ENCODE measurements at regions not wholly inside any gene's neighbourhood (a gene's known extent, or its start where the extent isn't known, plus 50 kb on each side); places are given as distances from the start of the nearest gene placed in this dataset.
A peak's percentile ranks its signal among the peaks of the same experiment; 100 is the strongest.

- POLR2A ChIA-PET: no interaction called here
- no peak overlapping the region for H3K4me3 ChIP-seq (ENCODE audit: low read depth, low read length)
- no peak for DNase-seq (ENCODE audit: low read depth, low spot score)
- TF ChIP-seq, protein P1, sequence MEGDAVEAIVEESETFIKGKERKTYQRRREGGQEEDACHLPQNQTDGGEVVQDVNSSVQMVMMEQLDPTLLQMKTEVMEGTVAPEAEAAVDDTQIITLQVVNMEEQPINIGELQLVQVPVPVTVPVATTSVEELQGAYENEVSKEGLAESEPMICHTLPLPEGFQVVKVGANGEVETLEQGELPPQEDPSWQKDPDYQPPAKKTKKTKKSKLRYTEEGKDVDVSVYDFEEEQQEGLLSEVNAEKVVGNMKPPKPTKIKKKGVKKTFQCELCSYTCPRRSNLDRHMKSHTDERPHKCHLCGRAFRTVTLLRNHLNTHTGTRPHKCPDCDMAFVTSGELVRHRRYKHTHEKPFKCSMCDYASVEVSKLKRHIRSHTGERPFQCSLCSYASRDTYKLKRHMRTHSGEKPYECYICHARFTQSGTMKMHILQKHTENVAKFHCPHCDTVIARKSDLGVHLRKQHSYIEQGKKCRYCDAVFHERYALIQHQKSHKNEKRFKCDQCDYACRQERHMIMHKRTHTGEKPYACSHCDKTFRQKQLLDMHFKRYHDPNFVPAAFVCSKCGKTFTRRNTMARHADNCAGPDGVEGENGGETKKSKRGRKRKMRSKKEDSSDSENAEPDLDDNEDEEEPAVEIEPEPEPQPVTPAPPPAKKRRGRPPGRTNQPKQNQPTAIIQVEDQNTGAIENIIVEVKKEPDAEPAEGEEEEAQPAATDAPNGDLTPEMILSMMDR (IDR thresholded peaks at IDR 0.05; ENCODE audit: insufficient read depth, low read length, missing control alignments): no peak
- CTCF ChIA-PET: no interaction called here
Measured at GRCh38 chr3:178313716-178314115, 222.5 kb upstream of the KCNMB2 start.

GRCh38 chr3:178318340-178318739 lies 217.9 kb upstream of the KCNMB2 start:
- no peak for DNase-seq (ENCODE audit: low read depth, low spot score)
- TF ChIP-seq, protein P1 (IDR thresholded peaks at IDR 0.05; ENCODE audit: insufficient read depth, low read length, missing control alignments): no peak
- POLR2A ChIA-PET: no interaction called here
- no peak overlapping the region for H3K4me3 ChIP-seq (ENCODE audit: low read depth, low read length)
- CTCF ChIA-PET: no interaction called here

GRCh38 chr3:178318941-178319816 lies 217.1 kb upstream of the KCNMB2 start:
- ChIA-PET CTCF (no interaction called here), POLR2A (no interaction called here)
- no peak overlapping the region for H3K4me3 ChIP-seq (ENCODE audit: low read depth, low read length)
- TF ChIP-seq, protein P1 (IDR thresholded peaks at IDR 0.05; ENCODE audit: insufficient read depth, low read length, missing control alignments): no peak
- DNase-seq (ENCODE audit: low read depth, low spot score): no peak

GRCh38 chr3:178320456-178321351 lies 215.5 kb upstream of the KCNMB2 start:
- peak; percentile 19 for DNase-seq (ENCODE audit: low read depth, low spot score)
- CTCF ChIA-PET: no interaction called here

DNA sequence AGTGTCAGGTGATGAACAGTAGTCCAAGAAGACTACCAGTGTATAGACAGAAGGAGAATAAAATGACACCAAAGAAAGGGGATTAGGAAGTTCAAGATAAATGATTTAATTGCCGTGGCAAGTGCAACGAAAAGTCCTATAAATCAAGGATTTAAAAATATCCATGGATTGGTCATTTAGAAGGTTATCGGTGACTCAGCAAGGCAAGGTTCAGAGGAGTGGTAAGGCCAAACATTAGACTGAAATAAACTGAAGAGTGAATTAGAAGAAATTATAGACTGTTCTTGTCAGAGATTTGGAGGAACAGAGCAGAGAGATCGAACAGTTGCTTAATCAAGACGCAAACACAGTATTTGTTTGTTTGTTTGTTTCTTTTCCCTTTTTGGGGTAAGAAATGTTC lies 211.9 kb upstream of the KCNMB2 start:
- TF ChIP-seq, protein P1 (IDR thresholded peaks at IDR 0.05; ENCODE audit: insufficient read depth, low read length, missing control alignments): no peak
- POLR2A ChIA-PET: no interaction called here
- CTCF ChIA-PET: interaction anchor here (1.2 to 1.3 kb wide), 2 partner anchors 18 to 418 kb away, joined by 3 read pairs; no protein-coding TSS in a partner anchor
- DNase-seq (ENCODE audit: low read depth, low spot score): no peak
- H3K4me3 ChIP-seq (ENCODE audit: low read depth, low read length): no peak overlapping the region

More at GRCh38 chr3:178320456-178321351, 215.5 kb upstream of the KCNMB2 start:
- TF ChIP-seq, protein P1 (IDR thresholded peaks at IDR 0.05; ENCODE audit: insufficient read depth, low read length, missing control alignments): no peak
- POLR2A ChIA-PET: interaction anchor here (0.5 kb wide), 1 partner anchor 110 kb away, joined by 3 read pairs; no protein-coding TSS in a partner anchor
- no peak overlapping the region for H3K4me3 ChIP-seq (ENCODE audit: low read depth, low read length)

DNA sequence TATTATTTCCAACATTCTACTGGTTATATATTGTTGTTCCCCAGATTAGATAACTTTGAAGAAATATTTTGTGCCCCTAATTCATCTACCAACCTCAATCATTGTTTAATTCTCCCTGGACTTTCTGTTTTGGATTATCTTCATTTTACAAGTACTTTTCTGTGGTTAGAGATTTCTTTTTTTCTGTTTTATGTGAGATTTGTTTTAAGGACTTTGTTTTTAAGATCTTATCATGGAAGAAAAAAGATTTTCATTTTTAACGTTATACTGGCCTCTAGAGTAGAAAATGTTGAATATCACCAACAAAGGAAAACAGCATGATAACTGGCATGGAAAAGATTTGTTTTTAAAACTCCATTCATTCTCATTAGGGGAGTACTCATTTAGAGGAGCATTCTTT lies 210.9 kb upstream of the KCNMB2 start:
- H3K4me3 ChIP-seq (ENCODE audit: low read depth, low read length): no peak overlapping the region
- CTCF ChIA-PET: interaction anchor here (0.7 to 1.2 kb wide), 4 partner anchors 12 to 1274 kb away, joined by 3 to 4 read pairs (median 3); no protein-coding TSS in a partner anchor
- peak; percentile 21 for DNase-seq (ENCODE audit: low read depth, low spot score)
- POLR2A ChIA-PET: no interaction called here
- TF ChIP-seq, protein P1 (IDR thresholded peaks at IDR 0.05; ENCODE audit: insufficient read depth, low read length, missing control alignments): peak; percentile 13

Data from AG04449 (cell line).